ENCODE measurements at regions not wholly inside any gene's neighbourhood (a gene's known extent, or its start where the extent isn't known, plus 50 kb on each side); places are given as distances from the start of the nearest gene placed in this dataset.

DNA sequence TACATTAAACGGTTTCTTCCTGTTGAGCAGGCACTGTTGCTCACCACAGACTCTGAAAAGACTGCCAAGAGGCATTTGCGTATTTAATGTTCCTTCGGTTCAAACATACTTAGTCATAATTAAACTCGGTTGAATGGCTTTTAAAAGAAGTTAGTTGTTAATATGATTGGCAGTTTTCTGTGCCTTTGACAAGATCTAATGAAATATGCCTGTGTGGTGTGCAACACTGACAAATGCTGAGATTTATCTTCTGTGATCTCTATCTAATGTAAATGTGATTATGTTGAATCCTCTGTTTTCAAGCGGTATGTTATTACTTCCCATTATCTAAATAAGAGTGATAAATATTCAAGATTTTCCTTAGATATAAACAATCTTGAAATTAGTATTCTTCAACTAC is 1046.6 kb downstream of the CDH8 start:
- TF ChIP-seq, protein P1, sequence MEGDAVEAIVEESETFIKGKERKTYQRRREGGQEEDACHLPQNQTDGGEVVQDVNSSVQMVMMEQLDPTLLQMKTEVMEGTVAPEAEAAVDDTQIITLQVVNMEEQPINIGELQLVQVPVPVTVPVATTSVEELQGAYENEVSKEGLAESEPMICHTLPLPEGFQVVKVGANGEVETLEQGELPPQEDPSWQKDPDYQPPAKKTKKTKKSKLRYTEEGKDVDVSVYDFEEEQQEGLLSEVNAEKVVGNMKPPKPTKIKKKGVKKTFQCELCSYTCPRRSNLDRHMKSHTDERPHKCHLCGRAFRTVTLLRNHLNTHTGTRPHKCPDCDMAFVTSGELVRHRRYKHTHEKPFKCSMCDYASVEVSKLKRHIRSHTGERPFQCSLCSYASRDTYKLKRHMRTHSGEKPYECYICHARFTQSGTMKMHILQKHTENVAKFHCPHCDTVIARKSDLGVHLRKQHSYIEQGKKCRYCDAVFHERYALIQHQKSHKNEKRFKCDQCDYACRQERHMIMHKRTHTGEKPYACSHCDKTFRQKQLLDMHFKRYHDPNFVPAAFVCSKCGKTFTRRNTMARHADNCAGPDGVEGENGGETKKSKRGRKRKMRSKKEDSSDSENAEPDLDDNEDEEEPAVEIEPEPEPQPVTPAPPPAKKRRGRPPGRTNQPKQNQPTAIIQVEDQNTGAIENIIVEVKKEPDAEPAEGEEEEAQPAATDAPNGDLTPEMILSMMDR (IDR thresholded peaks at IDR 0.05): no peak
- TF ChIP-seq POLR2A (IDR thresholded peaks at IDR 0.05) (no peak), EP300 (IDR thresholded peaks at IDR 0.05) (no peak)

Measured in ovary (tissue), 3 donors.